Hepatocyte (in vitro differentiated cells): ENCODE measurements at regions not wholly inside any gene's neighbourhood (a gene's known extent, or its start where the extent isn't known, plus 50 kb on each side); places are given as distances from the start of the nearest gene placed in this dataset.

Experiments
- DNase-seq: peaks from one replicate; pipeline ENCODE4 v3.0.0-alpha.2; 2016; ENCODE audit warnings: low spot score
- H2AFZ ChIP-seq: fragments of 200-600 bp; sonication (generic); 2 replicates; pipeline ENCODE4 v1.6.0; 2016; ENCODE audit warnings: antibody characterized with exemption, mild to moderate bottlenecking
- H3K27ac ChIP-seq: fragments of 200-600 bp; sonication (generic); 2 replicates; pipeline ENCODE4 v1.5.1; 2016; ENCODE audit warnings: mild to moderate bottlenecking
- H3K27me3 ChIP-seq: fragments of 200-600 bp; sonication (generic); 2 replicates; pipeline ENCODE4 v1.6.1; 2016
- H3K36me3 ChIP-seq: fragments of 200-600 bp; sonication (generic); replicated peaks from 2 replicates; pipeline ENCODE4 v1.5.1; 2016; ENCODE audit warnings: low read depth; ENCODE audit not compliant: insufficient read depth
- H3K4me1 ChIP-seq: fragments of 200-600 bp; sonication (generic); 2 replicates; pipeline ENCODE4 v1.5.1; 2016; ENCODE audit warnings: mild to moderate bottlenecking, moderate library complexity; ENCODE audit not compliant: insufficient read depth
- H3K4me2 ChIP-seq: fragments of 200-600 bp; sonication (generic); 2 replicates; pipeline ENCODE4 v1.6.0; 2016
- H3K4me3 ChIP-seq: fragments of 200-600 bp; sonication (generic); 2 replicates; pipeline ENCODE4 v1.5.1; 2016; ENCODE audit warnings: mild to moderate bottlenecking
- H3K79me2 ChIP-seq: fragments of 200-600 bp; sonication (generic); 2 replicates; pipeline ENCODE4 v1.6.0; 2017; ENCODE audit warnings: mild to moderate bottlenecking
- H3K9me2 ChIP-seq: fragments of 200-600 bp; sonication (generic); replicated peaks from 2 replicates; pipeline ENCODE4 v1.6.0; 2017; ENCODE audit warnings: mild to moderate bottlenecking; ENCODE audit not compliant: insufficient read depth
- H3K9me3 ChIP-seq: fragments of 200-600 bp; sonication (generic); 2 replicates; pipeline ENCODE4 v1.5.1; 2016; ENCODE audit warnings: low read depth, mild to moderate bottlenecking
- H4K20me1 ChIP-seq: fragments of 200-600 bp; sonication (generic); 2 replicates; pipeline ENCODE4 v1.6.0; 2016; ENCODE audit warnings: mild to moderate bottlenecking; ENCODE audit not compliant: insufficient read depth, poor library complexity, severe bottlenecking
- CTCF ChIP-seq: fragments of 200-600 bp; sonication (generic); IDR thresholded peaks from 2 replicates; pipeline ENCODE4 v1.5.1; 2016; ENCODE audit warnings: antibody characterized with exemption, mild to moderate bottlenecking; ENCODE audit not compliant: poor library complexity
- EZH2 ChIP-seq: fragments of 200-600 bp; sonication (generic); IDR thresholded peaks from 2 replicates; pipeline ENCODE4 v1.6.1; 2016; ENCODE audit warnings: antibody characterized with exemption, mild to moderate bottlenecking, borderline replicate concordance
- EZH2phosphoT487 ChIP-seq: fragments of 200-600 bp; sonication (generic); IDR thresholded peaks from one replicate; pipeline ENCODE4 v1.6.1; 2018; ENCODE audit warnings: antibody characterized with exemption, mild to moderate bottlenecking, low read depth, moderate library complexity; ENCODE audit not compliant: unreplicated experiment, severe bottlenecking
- WGBS: methylation state at CpG from one replicate; pipeline ENCODE4 v1.1.6; 2016; ENCODE audit warnings: low lambda C conversion rate; ENCODE audit errors: missing lambda C conversion rate; 5-methylcytosine and 5-hydroxymethylcytosine counted together

GRCh38 chr1:55363268-55363667, 148.1 kb upstream of the USP24 start:
- no peak overlapping the region for H2AFZ ChIP-seq
- no peaks in the 10 kb centered on the region for H3K36me3 ChIP-seq
- 91% methylated on average over 1 of the region's 1 CpG for WGBS
- H3K79me2 ChIP-seq, result no peaks in the 10 kb centered on the region
- no peak for TF ChIP-seq EZH2phosphoT487
- no peak for TF ChIP-seq EZH2
- TF ChIP-seq CTCF, result no peak
- no peaks in the 10 kb centered on the region for H4K20me1 ChIP-seq
- H3K27ac ChIP-seq, result no peak overlapping the region
- no peak overlapping the region for H3K4me2 ChIP-seq
- H3K9me3 ChIP-seq, result no peaks in the 10 kb centered on the region
- no peak overlapping the region for H3K4me3 ChIP-seq
- H3K9me2 ChIP-seq, result no peaks in the 10 kb centered on the region
- H3K27me3 ChIP-seq, result no peaks in the 10 kb centered on the region
- no peak for DNase-seq
- H3K4me1 ChIP-seq, result no peaks in the 10 kb centered on the region

GRCh38 chr1:55362558-55362957, 147.4 kb upstream of the USP24 start:
- H3K27me3 ChIP-seq, result no peaks in the 10 kb centered on the region
- H4K20me1 ChIP-seq, result no peaks in the 10 kb centered on the region
- WGBS, result 73% methylated on average over 3 of the region's 3 CpGs
- H3K4me3 ChIP-seq, result no peak overlapping the region
- H3K4me1 ChIP-seq, result no peaks in the 10 kb centered on the region
- TF ChIP-seq EZH2 (no peak), EZH2phosphoT487 (no peak), CTCF (no peak)
- H3K9me3 ChIP-seq, result no peaks in the 10 kb centered on the region
- no peak overlapping the region for H3K27ac ChIP-seq
- H3K4me2 ChIP-seq, result no peak overlapping the region
- no peaks in the 10 kb centered on the region for H3K9me2 ChIP-seq
- no peaks in the 10 kb centered on the region for H3K79me2 ChIP-seq
- H3K36me3 ChIP-seq, result no peaks in the 10 kb centered on the region
- DNase-seq, result no peak
- H2AFZ ChIP-seq, result no peak overlapping the region

- no peaks in the 10 kb centered on the region for H3K36me3 ChIP-seq
- H3K9me3 ChIP-seq, result no peaks in the 10 kb centered on the region
- no peaks in the 10 kb centered on the region for H3K9me2 ChIP-seq
- H3K4me1 ChIP-seq, result no peaks in the 10 kb centered on the region
- no peak overlapping the region for H3K4me2 ChIP-seq
- no peak overlapping the region for H2AFZ ChIP-seq
- 81% methylated on average over 3 of the region's 3 CpGs for WGBS
- no peaks in the 10 kb centered on the region for H3K79me2 ChIP-seq
- H3K27me3 ChIP-seq, result no peaks in the 10 kb centered on the region
- H3K4me3 ChIP-seq, result no peak overlapping the region
- H4K20me1 ChIP-seq, result no peaks in the 10 kb centered on the region
- H3K27ac ChIP-seq, result no peak overlapping the region
- DNase-seq, result no peak
- TF ChIP-seq EZH2 (no peak), CTCF (no peak), EZH2phosphoT487 (no peak)
These were observed 144.4 kb upstream of the USP24 start for GRCh38 chr1:55359611-55360010.

- Histone ChIP-seq H3K4me3 (no peak overlapping the region), H3K79me2 (no peaks in the 10 kb centered on the region), H3K4me1 (no peaks in the 10 kb centered on the region), H3K27ac (no peak overlapping the region), H3K9me2 (no peaks in the 10 kb centered on the region), H3K4me2 (no peak overlapping the region), H3K36me3 (no peaks in the 10 kb centered on the region), H2AFZ (no peak overlapping the region), H4K20me1 (no peaks in the 10 kb centered on the region), H3K27me3 (no peaks in the 10 kb centered on the region), H3K9me3 (no peaks in the 10 kb centered on the region)
- TF ChIP-seq EZH2phosphoT487, result no peak
- no peak for TF ChIP-seq CTCF
- no peak for TF ChIP-seq EZH2
- DNase-seq, result no peak
These were observed 143.4 kb upstream of the USP24 start for GRCh38 chr1:55358581-55358980.
